ENCODE measurements at regions not wholly inside any gene's neighbourhood (a gene's known extent, or its start where the extent isn't known, plus 50 kb on each side); places are given as distances from the start of the nearest gene placed in this dataset.

GRCh38 chr6:82739303-82739702, 326.3 kb downstream of the UBE3D start:
- H3K4me1 ChIP-seq (ENCODE audit: control insufficient read depth in 5 of 5, insufficient read depth in 5 of 5, low read length in 5 of 5): no peaks in the 10 kb centered on the region
- H3K27ac ChIP-seq (ENCODE audit: low read depth, low read length): no peak overlapping the region
- H3K27me3 ChIP-seq (ENCODE audit: control insufficient read depth in 5 of 5, insufficient read depth in 4 of 5, low read length in 5 of 5): peaks cover 0 to 2% (median 0%) of the 10 kb centered on the region in 5 donors
- H3K36me3 ChIP-seq (ENCODE audit: control insufficient read depth in 5 of 5, insufficient read depth in 5 of 5, low read length in 5 of 5): no peaks in the 10 kb centered on the region
- no peaks in the 10 kb centered on the region for H3K9me3 ChIP-seq (ENCODE audit: control insufficient read depth in 5 of 5, low read length in 5 of 5)
- no peak overlapping the region for H3K9ac ChIP-seq (ENCODE audit: low read length in 5 of 5)
- no peak overlapping the region for H3K4me3 ChIP-seq (ENCODE audit: low read depth in 1 of 5, low read length in 5 of 5)

GRCh38 chr6:82740072-82740471, 325.6 kb downstream of the UBE3D start:
- no peak overlapping the region for H3K27ac ChIP-seq (ENCODE audit: low read depth, low read length)
- H3K4me1 ChIP-seq (ENCODE audit: control insufficient read depth in 5 of 5, insufficient read depth in 5 of 5, low read length in 5 of 5): no peaks in the 10 kb centered on the region
- H3K36me3 ChIP-seq (ENCODE audit: control insufficient read depth in 5 of 5, insufficient read depth in 5 of 5, low read length in 5 of 5): no peaks in the 10 kb centered on the region
- H3K9me3 ChIP-seq (ENCODE audit: control insufficient read depth in 5 of 5, low read length in 5 of 5): no peaks in the 10 kb centered on the region
- no peak overlapping the region for H3K9ac ChIP-seq (ENCODE audit: low read length in 5 of 5)
- H3K27me3 ChIP-seq (ENCODE audit: control insufficient read depth in 5 of 5, insufficient read depth in 4 of 5, low read length in 5 of 5): peaks cover 0 to 2% (median 0%) of the 10 kb centered on the region in 5 donors
- no peak overlapping the region for H3K4me3 ChIP-seq (ENCODE audit: low read depth in 1 of 5, low read length in 5 of 5)

DNA sequence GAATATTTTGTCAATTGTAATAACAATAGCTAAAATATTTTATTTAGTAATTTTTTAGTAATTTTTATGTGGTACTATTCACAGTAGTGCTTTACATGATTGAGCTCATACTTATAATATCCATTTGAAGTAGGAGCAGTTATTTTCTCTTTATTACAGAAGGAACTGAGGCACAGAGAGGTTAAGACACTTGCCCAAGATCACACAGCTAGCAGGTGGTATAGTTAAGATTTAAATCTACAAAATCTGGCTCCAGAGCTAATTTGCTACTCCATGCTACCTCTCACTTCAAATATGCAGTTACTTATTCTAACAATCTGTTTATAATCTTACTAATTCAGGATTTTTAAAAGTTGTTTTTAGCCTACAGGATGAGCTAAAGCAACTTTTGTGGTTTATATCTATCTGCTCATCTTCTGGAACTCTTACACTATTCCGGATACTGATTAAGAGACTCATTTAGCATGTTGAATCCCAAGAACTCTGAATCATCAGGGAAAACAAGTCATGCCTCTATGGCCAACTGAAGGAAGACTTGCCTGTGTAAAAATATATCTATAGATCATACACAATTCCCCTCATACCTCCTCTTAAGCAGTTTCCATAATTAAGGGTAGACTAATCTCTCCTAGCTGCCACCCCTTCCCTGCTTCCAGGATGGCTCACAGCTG, 324.2 kb downstream of the UBE3D start:
- Histone ChIP-seq H3K9ac (ENCODE audit: low read length in 5 of 5) (no peak overlapping the region), H3K27me3 (ENCODE audit: control insufficient read depth in 5 of 5, insufficient read depth in 4 of 5, low read length in 5 of 5) (peaks cover 0 to 2% (median 0%) of the 10 kb centered on the region in 5 donors), H3K36me3 (ENCODE audit: control insufficient read depth in 5 of 5, insufficient read depth in 5 of 5, low read length in 5 of 5) (no peaks in the 10 kb centered on the region), H3K4me1 (ENCODE audit: control insufficient read depth in 5 of 5, insufficient read depth in 5 of 5, low read length in 5 of 5) (no peaks in the 10 kb centered on the region), H3K9me3 (ENCODE audit: control insufficient read depth in 5 of 5, low read length in 5 of 5) (no peaks in the 10 kb centered on the region), H3K27ac (ENCODE audit: low read depth, low read length) (no peak overlapping the region), H3K4me3 (ENCODE audit: low read depth in 1 of 5, low read length in 5 of 5) (no peak overlapping the region)

- H3K9me3 ChIP-seq (ENCODE audit: control insufficient read depth in 5 of 5, low read length in 5 of 5): no peaks in the 10 kb centered on the region
- no peak overlapping the region for H3K27ac ChIP-seq (ENCODE audit: low read depth, low read length)
- no peak overlapping the region for H3K9ac ChIP-seq (ENCODE audit: low read length in 5 of 5)
Observed at GRCh38 chr6:82741996-82742385, 323.6 kb downstream of the UBE3D start.

GRCh38 chr6:82744286-82745015, 321.2 kb downstream of the UBE3D start:
- Histone ChIP-seq H3K9me3 (ENCODE audit: control insufficient read depth in 5 of 5, low read length in 5 of 5) (no peaks in the 10 kb centered on the region), H3K4me1 (ENCODE audit: control insufficient read depth in 5 of 5, insufficient read depth in 5 of 5, low read length in 5 of 5) (no peaks in the 10 kb centered on the region), H3K36me3 (ENCODE audit: control insufficient read depth in 5 of 5, insufficient read depth in 5 of 5, low read length in 5 of 5) (no peaks in the 10 kb centered on the region), H3K27ac (ENCODE audit: low read depth, low read length) (no peak overlapping the region), H3K27me3 (ENCODE audit: control insufficient read depth in 5 of 5, insufficient read depth in 4 of 5, low read length in 5 of 5) (peaks cover 0 to 2% (median 0%) of the 10 kb centered on the region in 5 donors), H3K9ac (ENCODE audit: low read length in 5 of 5) (no peak overlapping the region), H3K4me3 (ENCODE audit: low read depth in 1 of 5, low read length in 5 of 5) (no peak overlapping the region)

More at GRCh38 chr6:82741996-82742385, 323.6 kb downstream of the UBE3D start:
- Histone ChIP-seq H3K36me3 (ENCODE audit: control insufficient read depth in 5 of 5, insufficient read depth in 5 of 5, low read length in 5 of 5) (no peaks in the 10 kb centered on the region), H3K4me3 (ENCODE audit: low read depth in 1 of 5, low read length in 5 of 5) (no peak overlapping the region), H3K27me3 (ENCODE audit: control insufficient read depth in 5 of 5, insufficient read depth in 4 of 5, low read length in 5 of 5) (peaks cover 0 to 2% (median 0%) of the 10 kb centered on the region in 5 donors), H3K4me1 (ENCODE audit: control insufficient read depth in 5 of 5, insufficient read depth in 5 of 5, low read length in 5 of 5) (no peaks in the 10 kb centered on the region)

DNA sequence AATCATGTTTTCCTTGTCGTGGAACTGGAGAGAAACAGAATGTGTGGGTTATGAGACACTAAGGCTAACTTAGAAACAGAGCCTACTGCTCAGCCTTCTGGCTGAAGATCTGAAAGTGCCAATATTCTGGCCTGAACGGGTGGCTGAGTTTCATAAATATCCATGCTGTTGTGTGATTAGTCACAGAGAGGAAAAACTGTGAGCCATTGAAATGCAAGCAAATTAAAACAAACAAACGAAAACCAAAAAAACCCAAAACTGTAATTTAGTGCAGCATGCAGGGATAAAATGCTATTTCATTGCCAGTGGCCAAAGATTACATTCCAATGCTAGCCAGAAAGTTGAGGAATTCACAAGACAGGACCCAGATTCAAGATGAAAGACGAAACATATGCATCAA, 315.1 kb downstream of the UBE3D start:
- H3K9ac ChIP-seq (ENCODE audit: low read length in 5 of 5): no peak overlapping the region
- no peaks in the 10 kb centered on the region for H3K36me3 ChIP-seq (ENCODE audit: control insufficient read depth in 5 of 5, insufficient read depth in 5 of 5, low read length in 5 of 5)
- H3K4me1 ChIP-seq (ENCODE audit: control insufficient read depth in 5 of 5, insufficient read depth in 5 of 5, low read length in 5 of 5): no peaks in the 10 kb centered on the region
- peaks cover 0 to 2% (median 0%) of the 10 kb centered on the region in 5 donors for H3K9me3 ChIP-seq (ENCODE audit: control insufficient read depth in 5 of 5, low read length in 5 of 5)
- no peaks in the 10 kb centered on the region for H3K27me3 ChIP-seq (ENCODE audit: control insufficient read depth in 5 of 5, insufficient read depth in 4 of 5, low read length in 5 of 5)
- H3K4me3 ChIP-seq (ENCODE audit: low read depth in 1 of 5, low read length in 5 of 5): no peak overlapping the region
- H3K27ac ChIP-seq (ENCODE audit: low read depth, low read length): no peak overlapping the region

GRCh38 chr6:82751718-82752117, 313.9 kb downstream of the UBE3D start:
- peaks cover 0 to 2% (median 0%) of the 10 kb centered on the region in 5 donors for H3K9me3 ChIP-seq (ENCODE audit: control insufficient read depth in 5 of 5, low read length in 5 of 5)
- no peaks in the 10 kb centered on the region for H3K4me1 ChIP-seq (ENCODE audit: control insufficient read depth in 5 of 5, insufficient read depth in 5 of 5, low read length in 5 of 5)
- H3K36me3 ChIP-seq (ENCODE audit: control insufficient read depth in 5 of 5, insufficient read depth in 5 of 5, low read length in 5 of 5): no peaks in the 10 kb centered on the region
- H3K9ac ChIP-seq (ENCODE audit: low read length in 5 of 5): no peak overlapping the region
- H3K27ac ChIP-seq (ENCODE audit: low read depth, low read length): no peak overlapping the region
- H3K27me3 ChIP-seq (ENCODE audit: control insufficient read depth in 5 of 5, insufficient read depth in 4 of 5, low read length in 5 of 5): no peaks in the 10 kb centered on the region
- no peak overlapping the region for H3K4me3 ChIP-seq (ENCODE audit: low read depth in 1 of 5, low read length in 5 of 5)

DNA sequence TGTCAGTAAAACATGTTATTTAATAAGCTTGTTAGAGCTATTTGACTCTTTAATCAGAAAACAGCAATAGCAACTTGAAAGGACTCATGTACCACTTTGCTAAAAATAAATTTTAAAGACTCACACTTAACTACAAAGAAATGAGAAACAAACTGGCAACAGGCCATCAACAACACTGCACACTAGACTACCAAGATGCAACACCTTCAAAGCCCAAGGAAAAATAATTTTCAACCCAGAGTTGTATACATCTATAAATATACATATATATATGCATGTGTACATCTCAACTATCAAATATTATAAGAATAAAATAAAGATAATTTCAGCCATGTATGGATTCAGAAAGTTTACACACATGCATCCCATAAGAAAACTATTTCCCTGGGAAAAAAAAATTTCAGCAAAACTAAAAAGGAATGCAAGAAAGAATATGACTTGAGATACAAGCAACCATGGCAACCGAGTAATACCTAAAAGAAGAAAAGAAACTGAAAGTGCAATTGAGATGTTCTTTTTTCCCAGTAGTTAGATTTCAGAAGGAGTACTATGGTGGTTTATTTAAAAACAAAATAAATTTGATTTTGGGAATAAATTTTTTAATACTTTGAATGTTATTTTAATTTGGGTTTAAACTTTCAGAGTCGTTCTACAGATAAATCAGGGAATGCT, 303.8 kb downstream of the UBE3D start:
- Histone ChIP-seq H3K27me3 (ENCODE audit: control insufficient read depth in 5 of 5, insufficient read depth in 4 of 5, low read length in 5 of 5) (no peaks in the 10 kb centered on the region), H3K4me3 (ENCODE audit: low read depth in 1 of 5, low read length in 5 of 5) (no peak overlapping the region), H3K9me3 (ENCODE audit: control insufficient read depth in 5 of 5, low read length in 5 of 5) (no peaks in the 10 kb centered on the region), H3K36me3 (ENCODE audit: control insufficient read depth in 5 of 5, insufficient read depth in 5 of 5, low read length in 5 of 5) (no peaks in the 10 kb centered on the region), H3K9ac (ENCODE audit: low read length in 5 of 5) (no peak overlapping the region), H3K27ac (ENCODE audit: low read depth, low read length) (no peak overlapping the region), H3K4me1 (ENCODE audit: control insufficient read depth in 5 of 5, insufficient read depth in 5 of 5, low read length in 5 of 5) (no peaks in the 10 kb centered on the region)

DNA sequence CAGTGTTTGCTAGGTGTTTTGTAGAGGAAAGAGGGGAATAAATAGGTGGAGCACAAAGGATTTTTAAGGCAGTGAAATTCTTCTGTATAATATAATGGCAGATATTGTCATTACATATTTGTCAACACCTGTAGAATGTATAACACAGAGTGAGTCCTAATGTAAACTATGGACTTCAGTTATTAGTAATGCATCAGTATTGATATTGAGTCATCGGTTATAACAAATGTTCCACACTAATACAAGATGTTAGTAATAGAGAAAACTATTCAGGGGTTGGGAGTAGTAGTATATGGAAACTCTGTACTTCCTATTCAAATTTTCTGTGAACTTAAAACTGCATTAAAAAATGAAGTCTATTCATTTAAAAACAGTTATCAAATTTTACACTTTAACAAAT, 299.2 kb downstream of the UBE3D start:
- Histone ChIP-seq H3K9ac (ENCODE audit: low read length in 5 of 5) (no peak overlapping the region), H3K4me1 (ENCODE audit: control insufficient read depth in 5 of 5, insufficient read depth in 5 of 5, low read length in 5 of 5) (no peaks in the 10 kb centered on the region), H3K9me3 (ENCODE audit: control insufficient read depth in 5 of 5, low read length in 5 of 5) (no peaks in the 10 kb centered on the region), H3K27me3 (ENCODE audit: control insufficient read depth in 5 of 5, insufficient read depth in 4 of 5, low read length in 5 of 5) (no peaks in the 10 kb centered on the region), H3K27ac (ENCODE audit: low read depth, low read length) (no peak overlapping the region), H3K4me3 (ENCODE audit: low read depth in 1 of 5, low read length in 5 of 5) (no peak overlapping the region), H3K36me3 (ENCODE audit: control insufficient read depth in 5 of 5, insufficient read depth in 5 of 5, low read length in 5 of 5) (no peaks in the 10 kb centered on the region)

DNA sequence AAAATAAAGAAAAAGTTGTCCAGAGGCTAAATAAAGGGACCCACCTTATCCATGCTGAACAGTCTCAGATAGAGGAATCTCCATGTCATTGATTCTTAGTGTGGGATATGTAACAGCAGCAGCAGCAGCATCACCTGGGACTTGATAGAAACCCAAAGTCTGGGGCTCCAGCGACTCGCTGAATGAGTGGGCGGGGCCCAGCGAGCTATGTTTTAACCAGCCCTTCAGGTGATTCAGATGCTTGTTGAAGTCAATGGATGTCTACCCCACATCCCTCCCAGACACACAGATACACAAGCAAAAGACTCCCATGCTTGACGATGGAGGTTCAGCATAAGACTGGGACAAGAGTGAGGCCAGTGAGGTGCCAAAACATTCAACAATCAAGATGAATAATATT, 298.6 kb downstream of the UBE3D start:
- Histone ChIP-seq H3K4me1 (ENCODE audit: control insufficient read depth in 5 of 5, insufficient read depth in 5 of 5, low read length in 5 of 5) (no peaks in the 10 kb centered on the region), H3K9ac (ENCODE audit: low read length in 5 of 5) (no peak overlapping the region), H3K27me3 (ENCODE audit: control insufficient read depth in 5 of 5, insufficient read depth in 4 of 5, low read length in 5 of 5) (no peaks in the 10 kb centered on the region), H3K27ac (ENCODE audit: low read depth, low read length) (no peak overlapping the region), H3K36me3 (ENCODE audit: control insufficient read depth in 5 of 5, insufficient read depth in 5 of 5, low read length in 5 of 5) (no peaks in the 10 kb centered on the region), H3K4me3 (ENCODE audit: low read depth in 1 of 5, low read length in 5 of 5) (no peak overlapping the region), H3K9me3 (ENCODE audit: control insufficient read depth in 5 of 5, low read length in 5 of 5) (no peaks in the 10 kb centered on the region)

Measured in subcutaneous abdominal adipose tissue (tissue), 5 donors.